Ovary (tissue), 7 donors: ENCODE measurements at regions not wholly inside any gene's neighbourhood (a gene's known extent, or its start where the extent isn't known, plus 50 kb on each side); places are given as distances from the start of the nearest gene placed in this dataset.

Experiments
- DNase-seq, 5 donors: peaks; one replicate each; pipeline ENCODE4 v3.0.0-alpha.2; 2019 to 2020
- H3K27ac ChIP-seq, 2 donors: fragments of 200-600 bp; one replicate each; pipeline versions ENCODE4 v1.5.1 to v1.8.0; 2019 to 2022
- H3K27me3 ChIP-seq: fragments of 200-600 bp; one replicate; pipeline ENCODE4 v1.8.0; 2022
- H3K36me3 ChIP-seq: fragments of 200-600 bp; sonication (generic); one replicate; pipeline ENCODE4 v1.5.1; 2019
- H3K4me1 ChIP-seq: one replicate; pipeline ENCODE4 v1.8.1; 2013; ENCODE audit warnings: mild to moderate bottlenecking, moderate library complexity; ENCODE audit not compliant: insufficient read depth
- H3K4me3 ChIP-seq: fragments of 200-600 bp; sonication (generic); one replicate; pipeline ENCODE4 v1.5.1; 2017
- H3K9me3 ChIP-seq, 2 donors: fragments of 200-600 bp in 1 of 2; sonication (generic) in 1 of 2; one replicate each; pipeline versions ENCODE4 v1.5.1 to v1.8.1; 2013 to 2019; ENCODE audit warnings: mild to moderate bottlenecking in 1 of 2, moderate library complexity in 1 of 2
- EP300 ChIP-seq: sonication (generic); formaldehyde crosslinking; IDR thresholded peaks from one replicate; pipeline ENCODE4 v1.6.1; 2017; ENCODE audit warnings: antibody characterized with exemption
- POLR2A ChIP-seq: fragments of 450-650 bp; IDR thresholded peaks from one replicate; pipeline ENCODE4 v1.6.1; 2017; ENCODE audit warnings: antibody characterized with exemption, mild to moderate bottlenecking, moderate library complexity
- WGBS, 3 donors: extraction: QIAGEN DNeasy Blood & Tissue Kit in 1 of 3; methylation state at CpG; one replicate each; pipeline versions ENCODE4 v1.1.5 to v1.1.7; 2013 to 2017; 5-methylcytosine and 5-hydroxymethylcytosine counted together
- intact Hi-C, 4 donors: fragments of 100-400 bp; cut with DNase I; formaldehyde crosslinking; loops; one replicate each; pipeline versions ENCODE4 v1.11.0 to v1.15.1; 2022 to 2023
- TF ChIP-seq, protein P1 (sequence below), 3 donors: fragments of 450-650 bp in 2 of 3; fragments of 200-600 bp in 1 of 3; IDR thresholded peaks; one replicate each; pipeline versions ENCODE4 v1.5.1 to v1.8.0; 2016 to 2022; ENCODE audit warnings: antibody characterized with exemption in 3 of 3, mild to moderate bottlenecking in 1 of 3
- donor health status: DM: no; HTN: no; CAD: no; lungs with moderate emphysema.
- donor health status: DM: no; HTN: no; CAD: no.
- donor health status: Bipolar disorder and iron deficiency.
- donor health status: DM: no; HTN: no; CAD: no.
- donor health status: DM: yes; HTN: yes; CAD: no.

DNA sequence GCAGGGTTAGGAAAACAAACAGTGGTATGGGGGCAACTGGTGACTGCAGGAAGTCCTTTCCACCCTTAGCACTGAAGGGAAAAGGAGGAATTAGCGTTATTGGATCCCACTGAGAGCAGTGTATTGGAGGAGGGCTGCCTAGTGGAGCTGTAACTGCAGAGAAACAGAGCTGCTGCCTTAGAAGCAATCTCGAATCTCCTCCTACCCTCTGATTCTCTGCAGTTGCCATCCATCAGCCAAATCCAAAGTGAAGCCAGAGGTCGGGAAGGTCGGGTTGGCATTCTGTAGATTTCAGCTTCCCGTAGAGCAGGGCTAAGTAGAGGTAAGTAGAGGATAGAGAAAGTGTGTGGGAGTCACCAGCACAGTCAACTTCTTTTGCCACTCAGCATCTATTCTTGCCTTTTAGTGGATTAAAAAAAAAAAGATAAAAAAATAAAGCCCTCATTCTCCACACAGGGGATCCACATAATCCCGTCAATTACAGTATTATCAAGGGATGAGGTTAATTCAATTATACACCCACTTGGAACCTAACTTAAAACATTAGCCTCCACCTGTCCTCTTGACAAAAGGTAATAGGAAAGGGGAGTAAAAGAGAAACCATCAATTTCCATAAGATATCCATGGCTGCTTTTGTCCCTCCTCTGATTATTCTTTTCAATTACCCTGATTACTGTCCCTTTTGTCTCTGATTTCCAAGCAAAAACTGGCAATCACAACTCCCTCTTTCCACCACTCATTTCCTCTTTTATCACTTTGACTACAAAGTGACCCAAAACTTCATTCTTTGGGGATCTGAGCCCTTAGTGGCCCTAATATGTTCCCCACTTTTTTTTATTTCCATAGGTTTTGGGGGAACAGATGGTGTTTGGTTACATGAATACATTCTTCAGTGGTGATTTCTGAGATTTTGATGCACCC is 234.7 kb downstream of the RBM26 start:
- Histone ChIP-seq H3K9me3 (no peaks in the 10 kb centered on the region), H3K27ac (no peak overlapping the region), H3K36me3 (no peaks in the 10 kb centered on the region), H3K4me1 (no peaks in the 10 kb centered on the region), H3K4me3 (no peak overlapping the region), H3K27me3 (no peaks in the 10 kb centered on the region)
- TF ChIP-seq EP300 (no peak), POLR2A (no peak)
- TF ChIP-seq, protein P1, sequence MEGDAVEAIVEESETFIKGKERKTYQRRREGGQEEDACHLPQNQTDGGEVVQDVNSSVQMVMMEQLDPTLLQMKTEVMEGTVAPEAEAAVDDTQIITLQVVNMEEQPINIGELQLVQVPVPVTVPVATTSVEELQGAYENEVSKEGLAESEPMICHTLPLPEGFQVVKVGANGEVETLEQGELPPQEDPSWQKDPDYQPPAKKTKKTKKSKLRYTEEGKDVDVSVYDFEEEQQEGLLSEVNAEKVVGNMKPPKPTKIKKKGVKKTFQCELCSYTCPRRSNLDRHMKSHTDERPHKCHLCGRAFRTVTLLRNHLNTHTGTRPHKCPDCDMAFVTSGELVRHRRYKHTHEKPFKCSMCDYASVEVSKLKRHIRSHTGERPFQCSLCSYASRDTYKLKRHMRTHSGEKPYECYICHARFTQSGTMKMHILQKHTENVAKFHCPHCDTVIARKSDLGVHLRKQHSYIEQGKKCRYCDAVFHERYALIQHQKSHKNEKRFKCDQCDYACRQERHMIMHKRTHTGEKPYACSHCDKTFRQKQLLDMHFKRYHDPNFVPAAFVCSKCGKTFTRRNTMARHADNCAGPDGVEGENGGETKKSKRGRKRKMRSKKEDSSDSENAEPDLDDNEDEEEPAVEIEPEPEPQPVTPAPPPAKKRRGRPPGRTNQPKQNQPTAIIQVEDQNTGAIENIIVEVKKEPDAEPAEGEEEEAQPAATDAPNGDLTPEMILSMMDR (IDR thresholded peaks at IDR 0.05): no peak
- intact Hi-C loops: no loop called here
- WGBS, 3 donors: 21 to 26% (median 22%) methylated on average over 6 of the region's 6 CpGs
- no peak for DNase-seq

GRCh38 chr13:79160818-79161217 is 245.2 kb downstream of the RBM26 start:
- H3K27me3 ChIP-seq: no peaks in the 10 kb centered on the region

GRCh38 chr13:79155883-79156282 is 250.2 kb downstream of the RBM26 start:
- Histone ChIP-seq H3K4me1 (no peaks in the 10 kb centered on the region), H3K4me3 (no peak overlapping the region), H3K9me3 (no peaks in the 10 kb centered on the region), H3K27me3 (no peaks in the 10 kb centered on the region), H3K27ac (no peak overlapping the region), H3K36me3 (no peaks in the 10 kb centered on the region)
- intact Hi-C loops: no loop called here
- 12 to 14% (median 14%) methylated on average over 2 of the region's 2 CpGs for WGBS, 3 donors
- TF ChIP-seq, protein P1 (IDR thresholded peaks at IDR 0.05): no peak
- TF ChIP-seq EP300: no peak
- TF ChIP-seq POLR2A: no peak
- no peak for DNase-seq

More at GRCh38 chr13:79160818-79161217, 245.2 kb downstream of the RBM26 start:
- Histone ChIP-seq H3K36me3 (no peaks in the 10 kb centered on the region), H3K27ac (no peak overlapping the region), H3K4me3 (no peak overlapping the region), H3K9me3 (no peaks in the 10 kb centered on the region), H3K4me1 (no peaks in the 10 kb centered on the region)
- intact Hi-C loops: no loop called here
- TF ChIP-seq POLR2A: no peak
- TF ChIP-seq, protein P1 (IDR thresholded peaks at IDR 0.05): no peak
- TF ChIP-seq EP300: no peak
- no peak for DNase-seq

- Histone ChIP-seq H3K9me3 (no peaks in the 10 kb centered on the region), H3K36me3 (no peaks in the 10 kb centered on the region), H3K27me3 (no peaks in the 10 kb centered on the region), H3K27ac (no peak overlapping the region), H3K4me3 (no peak overlapping the region), H3K4me1 (no peaks in the 10 kb centered on the region)
- 56 to 73% (median 61%) methylated on average over 1 of the region's 1 CpG for WGBS, 3 donors
- no peak for DNase-seq
- TF ChIP-seq EP300 (no peak), POLR2A (no peak)
- TF ChIP-seq, protein P1 (IDR thresholded peaks at IDR 0.05): no peak
- intact Hi-C loops: no loop called here
Observed at GRCh38 chr13:79149210-79149609, 256.8 kb downstream of the RBM26 start.
